ENCODE measurements at regions not wholly inside any gene's neighbourhood (a gene's known extent, or its start where the extent isn't known, plus 50 kb on each side); places are given as distances from the start of the nearest gene placed in this dataset.

DNA sequence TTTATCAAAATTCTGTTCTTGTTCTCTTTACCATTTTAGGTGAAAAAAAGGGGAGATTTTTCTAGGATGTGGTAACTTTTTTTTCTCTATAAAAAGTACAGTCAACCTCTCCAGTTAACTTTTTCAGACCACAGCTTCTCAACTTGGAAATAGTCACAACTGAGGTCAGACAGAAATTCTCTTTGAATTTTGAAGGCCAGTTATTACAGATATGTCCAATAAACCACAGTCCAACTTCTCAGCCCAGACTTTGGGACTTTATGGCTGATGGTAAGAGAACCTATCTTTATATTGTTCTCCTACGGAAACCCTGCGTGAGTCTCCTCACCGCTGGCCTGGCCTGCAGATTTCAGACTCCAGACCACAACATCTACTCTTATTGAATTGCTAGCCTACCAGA is 176.7 kb downstream of the DACT1 start:
- TF ChIP-seq GATA2 (IDR thresholded peaks at IDR 0.05; ENCODE audit: low read depth, low read length) (no peak), GATA3 (IDR thresholded peaks at IDR 0.05; ENCODE audit: low read depth, low read length) (no peak)
